Right lung (tissue), 2 donors: ENCODE measurements at regions not wholly inside any gene's neighbourhood (a gene's known extent, or its start where the extent isn't known, plus 50 kb on each side); places are given as distances from the start of the nearest gene placed in this dataset.
"Not testable (repeated sequence)": the region's sequence is repeated elsewhere in the genome, so short reads cannot be mapped to it uniquely, and the experiment has no call there.

Experiments used
- DNase-seq, 2 donors: peaks; one replicate each; pipeline ENCODE4 v3.0.0-alpha.2; 2013

- no peak for DNase-seq
Observed at GRCh38 chr5:153224651-153225050, 265.8 kb upstream of the GRIA1 start.

- no peak for DNase-seq
Observed at GRCh38 chr5:153233933-153234332, 256.5 kb upstream of the GRIA1 start.

GRCh38 chr5:153236319-153236718 lies 254.2 kb upstream of the GRIA1 start:
- DNase-seq, result no peak

- no peak for DNase-seq
Observed at GRCh38 chr5:153237671-153238332, 252.7 kb upstream of the GRIA1 start.

GRCh38 chr5:153257381-153257780 lies 233.1 kb upstream of the GRIA1 start:
- DNase-seq, result no peak

- DNase-seq, result no peak
Observed at GRCh38 chr5:153258469-153258868, 232.0 kb upstream of the GRIA1 start.

- no peak for DNase-seq
Observed at GRCh38 chr5:153267506-153267905, 223.0 kb upstream of the GRIA1 start.

DNA sequence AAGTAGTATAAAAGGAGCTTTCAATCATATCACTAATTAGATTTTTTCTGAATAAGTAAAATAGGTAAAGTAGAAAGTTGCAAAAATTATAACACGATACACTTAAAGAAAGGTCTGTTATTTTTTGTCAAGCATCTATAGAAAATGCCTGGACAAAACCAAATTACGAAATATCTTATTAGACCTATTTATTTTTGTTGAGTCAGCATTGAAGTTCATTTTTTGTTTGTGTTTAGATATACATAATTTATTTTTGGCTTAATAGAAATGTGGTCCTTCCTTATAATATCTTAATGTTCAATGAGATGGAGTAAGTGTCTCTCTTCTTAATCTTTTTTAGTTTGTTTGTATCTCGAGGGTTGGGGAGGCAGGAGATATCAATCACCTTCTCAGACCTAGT lies 214.8 kb upstream of the GRIA1 start:
- no peak for DNase-seq

DNA sequence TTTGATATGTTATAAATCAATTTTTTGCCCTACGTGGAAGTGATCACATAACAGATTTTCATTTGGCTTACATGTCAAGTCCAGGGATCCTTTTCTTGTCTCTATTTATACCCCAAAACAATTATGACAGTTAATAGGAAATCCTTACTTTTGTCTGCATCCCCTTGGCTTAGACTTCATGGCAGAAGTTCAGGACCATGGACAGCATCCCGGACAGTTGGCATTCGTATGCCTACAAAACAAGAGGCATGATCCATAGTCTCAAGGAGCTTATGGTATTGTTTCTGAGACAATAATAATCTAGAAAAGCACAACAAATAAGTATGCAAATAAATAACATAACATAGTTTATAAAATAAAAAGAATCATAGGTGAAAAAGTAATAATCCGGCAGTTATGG lies 214.3 kb upstream of the GRIA1 start:
- peak; percentile 6 to 38 for DNase-seq

- DNase-seq, result not testable (repeated sequence)
Observed at GRCh38 chr5:153296251-153296844, 194.1 kb upstream of the GRIA1 start.

DNA sequence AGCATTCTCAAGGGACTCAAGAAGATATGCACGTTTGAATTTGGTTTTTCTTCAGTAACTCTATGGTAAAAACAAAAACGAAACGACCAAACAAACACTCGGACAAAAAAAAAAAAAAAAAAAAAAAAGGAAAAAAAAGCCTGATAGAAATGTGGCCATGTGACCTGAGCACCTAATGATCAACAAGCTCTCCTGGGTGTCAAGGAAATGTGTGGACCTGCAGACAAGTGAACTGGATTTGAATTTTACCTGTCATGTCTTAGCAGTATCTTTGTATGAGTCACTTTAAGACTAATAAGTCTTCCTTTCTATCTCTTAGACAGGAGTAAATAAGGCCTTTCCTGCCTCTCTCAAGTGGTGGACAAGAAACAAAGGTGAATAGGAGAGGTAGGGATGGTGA lies 190.6 kb upstream of the GRIA1 start:
- DNase-seq, result no peak

DNA sequence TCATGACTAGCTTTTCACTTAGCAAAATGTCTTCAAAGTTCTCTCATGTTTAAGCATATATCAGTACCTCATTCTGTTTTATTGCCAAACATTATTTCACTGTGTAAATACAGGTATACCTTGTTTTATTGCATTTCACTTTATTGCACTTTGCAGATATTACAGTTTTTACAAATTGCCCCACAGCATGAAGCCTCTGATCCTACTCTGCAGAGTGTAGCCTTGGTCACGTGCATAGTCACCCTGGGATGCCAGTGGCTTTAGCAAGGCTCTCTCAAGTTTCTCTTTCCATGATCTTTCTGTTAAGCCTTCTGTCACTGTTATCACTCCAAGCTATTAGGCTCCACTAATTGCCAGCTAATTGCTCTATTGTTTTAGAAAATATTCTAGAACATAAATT lies 182.2 kb upstream of the GRIA1 start:
- DNase-seq, result no peak

GRCh38 chr5:153318556-153318955 lies 171.9 kb upstream of the GRIA1 start:
- DNase-seq, result no peak

- no peak for DNase-seq
Observed at GRCh38 chr5:153321478-153321877, 169.0 kb upstream of the GRIA1 start.

- DNase-seq, result no peak
Observed at GRCh38 chr5:153340139-153340538, 150.3 kb upstream of the GRIA1 start.

DNA sequence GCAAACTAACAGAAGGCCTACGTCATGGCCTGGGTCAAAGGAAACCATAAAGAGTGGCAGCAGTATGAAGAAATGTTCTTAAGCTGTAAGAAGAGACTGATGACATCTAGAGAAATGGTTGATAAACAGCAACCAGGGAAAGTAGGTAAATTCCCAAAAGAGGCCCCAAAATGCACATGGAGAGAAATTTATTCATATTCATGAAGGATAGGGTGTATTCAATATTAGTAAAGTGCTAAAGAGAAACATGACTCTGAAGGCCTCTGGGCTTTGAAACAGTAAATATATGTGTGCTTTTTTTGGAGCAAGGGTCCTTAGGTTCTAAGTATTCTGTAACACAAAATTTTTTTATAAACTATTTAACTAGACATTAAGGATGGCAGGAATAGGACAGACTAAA lies 149.7 kb upstream of the GRIA1 start:
- DNase-seq, result no peak

DNA sequence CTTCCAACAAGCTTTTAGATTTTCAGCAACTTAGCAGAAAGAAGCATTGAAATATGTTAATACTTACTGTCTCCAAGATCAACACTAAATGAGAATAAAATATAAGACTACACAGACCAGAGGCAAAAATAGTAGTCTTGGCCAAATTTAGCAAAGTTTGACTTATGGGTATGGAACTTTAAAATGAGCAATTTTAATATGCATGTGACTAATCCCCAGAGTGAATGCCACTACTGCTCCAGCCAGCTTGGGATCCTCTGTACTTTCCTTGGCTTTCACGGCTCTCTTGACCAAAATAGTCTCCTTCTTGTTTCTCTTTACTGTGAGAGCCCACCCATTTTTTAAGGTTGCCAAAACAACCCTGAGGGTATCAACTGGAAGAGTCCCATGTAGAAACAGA lies 148.0 kb upstream of the GRIA1 start:
- DNase-seq, result no peak

DNA sequence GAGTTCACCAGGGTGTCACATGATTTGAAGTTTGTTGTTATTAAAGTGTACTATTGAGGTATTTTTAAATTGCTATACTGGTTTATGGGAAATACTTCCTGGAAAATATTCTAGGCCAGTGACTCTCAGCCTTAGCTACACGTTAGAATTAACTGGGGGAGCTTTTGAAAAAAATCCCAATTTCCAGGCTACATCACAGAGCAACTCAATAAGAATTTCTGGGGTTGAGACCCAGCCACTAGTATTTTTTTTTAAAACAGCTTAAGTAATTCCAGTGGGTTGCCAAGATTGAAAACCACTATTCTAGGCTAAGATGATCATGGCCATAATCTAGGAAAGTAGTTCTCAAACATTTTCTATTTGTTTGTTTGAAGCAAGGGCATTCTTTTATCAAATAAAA lies 142.9 kb upstream of the GRIA1 start:
- DNase-seq, result no peak

DNA sequence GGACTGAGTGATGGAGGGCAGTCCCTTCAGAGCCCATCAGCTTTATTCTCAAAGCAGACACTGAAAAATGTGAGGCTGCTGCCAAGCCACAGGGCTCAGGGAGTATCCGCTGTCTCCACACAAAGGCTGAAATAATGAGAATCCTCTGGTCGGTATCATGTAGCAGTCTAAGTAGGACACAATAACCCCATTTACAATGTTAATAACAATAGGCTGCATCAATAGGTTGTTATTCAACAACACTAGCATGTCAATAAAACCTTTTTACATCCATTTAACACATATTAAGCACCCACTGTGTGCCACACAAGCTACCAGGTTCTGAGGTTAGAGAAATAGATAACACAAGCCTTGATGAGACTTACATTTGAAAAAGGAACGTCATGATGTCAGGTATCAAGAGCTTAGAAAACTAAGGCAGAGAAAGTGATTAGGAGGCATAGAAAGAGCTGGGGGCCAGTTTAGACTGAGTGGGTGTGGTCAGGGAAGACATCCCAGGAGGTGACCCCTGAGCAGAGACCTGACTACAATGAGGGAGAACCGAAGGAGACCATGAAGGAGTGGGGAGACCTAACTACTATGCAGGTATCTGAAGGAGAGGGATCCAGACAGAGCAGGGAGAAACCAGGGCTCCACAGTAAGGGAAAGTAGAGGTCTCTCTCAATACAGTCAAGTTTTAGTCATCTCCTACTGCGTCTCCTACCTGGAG lies 140.1 kb upstream of the GRIA1 start:
- DNase-seq, result no peak

DNA sequence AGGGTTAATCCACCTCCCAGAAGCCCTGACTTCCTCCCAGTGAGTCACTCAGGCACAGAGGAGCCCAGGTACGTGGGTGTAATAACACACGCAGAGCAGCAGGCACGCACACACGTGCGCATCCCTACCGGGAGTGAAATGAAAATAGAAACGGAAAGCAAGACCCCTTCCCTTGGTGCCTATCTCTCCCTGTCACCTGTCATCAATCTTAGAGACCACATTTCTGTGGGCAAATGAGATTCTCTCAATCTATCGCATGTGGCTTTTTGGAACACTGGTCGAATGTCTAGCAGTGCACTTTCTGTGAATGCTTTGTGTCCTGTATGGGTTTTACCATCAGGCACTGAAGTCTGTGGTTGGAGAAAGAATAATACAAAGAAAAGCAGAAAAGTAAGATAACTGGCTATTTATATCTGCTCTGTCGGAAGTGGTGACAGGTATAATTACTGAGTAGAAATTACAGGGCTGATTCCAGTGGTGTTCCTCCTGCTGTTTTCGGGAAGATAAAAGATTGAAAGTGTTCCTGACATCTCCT lies 137.7 kb upstream of the GRIA1 start:
- DNase-seq, result no peak

GRCh38 chr5:153357493-153358112 lies 132.9 kb upstream of the GRIA1 start:
- no peak for DNase-seq

DNA sequence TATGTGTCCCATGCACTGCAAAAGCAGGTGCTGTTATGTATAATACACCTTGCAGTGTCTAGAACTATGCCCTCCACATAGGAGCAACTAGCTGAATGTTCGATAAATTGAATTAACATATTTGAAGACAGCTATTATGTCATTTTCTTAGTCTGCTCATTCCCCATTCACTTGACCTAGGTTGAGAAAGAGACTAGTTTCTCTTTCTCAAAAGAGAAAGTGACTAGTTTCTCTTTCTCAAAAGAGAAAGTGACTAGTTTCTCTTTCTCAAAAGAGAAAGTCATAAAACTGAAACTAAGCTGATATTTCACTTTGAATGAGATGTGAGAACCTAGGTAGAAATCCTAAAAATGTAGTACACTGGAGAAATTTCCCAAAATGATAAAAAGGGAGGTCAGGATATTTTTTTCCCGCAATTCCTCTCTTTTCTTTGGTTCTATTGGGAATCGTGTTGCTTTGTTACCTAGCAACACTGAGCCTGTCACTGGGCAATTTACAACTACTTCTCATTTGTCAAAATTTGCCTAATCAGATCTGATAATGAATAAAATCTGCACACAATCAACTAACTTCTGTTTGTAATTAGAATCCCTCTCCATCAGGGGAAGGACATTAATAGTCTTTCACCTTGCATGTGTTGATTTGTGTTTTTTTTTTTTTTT lies 132.0 kb upstream of the GRIA1 start:
- no peak for DNase-seq
